ENCODE measurements at regions not wholly inside any gene's neighbourhood (a gene's known extent, or its start where the extent isn't known, plus 50 kb on each side); places are given as distances from the start of the nearest gene placed in this dataset.
"Not testable (repeated sequence)": the region's sequence is repeated elsewhere in the genome, so short reads cannot be mapped to it uniquely, and the experiment has no call there.

GRCh38 chr7:49700841-49701240, 72.6 kb upstream of the VWC2 start:
- Histone ChIP-seq H3K9ac (ENCODE audit: low read length) (no peak overlapping the region), H3K4me1 (ENCODE audit: control insufficient read depth, low read depth, low read length) (no peaks in the 10 kb centered on the region), H3K27me3 (ENCODE audit: control insufficient read depth, insufficient read depth, low read length) (no peaks in the 10 kb centered on the region), H3K9me3 (ENCODE audit: control insufficient read depth, low read depth, low read length) (no peaks in the 10 kb centered on the region), H3K4me3 (ENCODE audit: low read length) (no peak overlapping the region), H3K36me3 (ENCODE audit: control insufficient read depth, low read depth, low read length) (no peaks in the 10 kb centered on the region), H3K27ac (ENCODE audit: low read length) (no peak overlapping the region)

GRCh38 chr7:49702099-49702498, 71.3 kb upstream of the VWC2 start:
- no peak overlapping the region for H3K9ac ChIP-seq (ENCODE audit: low read length)
- no peaks in the 10 kb centered on the region for H3K4me1 ChIP-seq (ENCODE audit: control insufficient read depth, low read depth, low read length)
- no peaks in the 10 kb centered on the region for H3K27me3 ChIP-seq (ENCODE audit: control insufficient read depth, insufficient read depth, low read length)
- no peak overlapping the region for H3K4me3 ChIP-seq (ENCODE audit: low read length)
- H3K36me3 ChIP-seq (ENCODE audit: control insufficient read depth, low read depth, low read length): no peaks in the 10 kb centered on the region
- H3K9me3 ChIP-seq (ENCODE audit: control insufficient read depth, low read depth, low read length): no peaks in the 10 kb centered on the region
- H3K27ac ChIP-seq (ENCODE audit: low read length): no peak overlapping the region

GRCh38 chr7:49703337-49703736, 70.1 kb upstream of the VWC2 start:
- H3K36me3 ChIP-seq (ENCODE audit: control insufficient read depth, low read depth, low read length): no peaks in the 10 kb centered on the region
- no peak overlapping the region for H3K27ac ChIP-seq (ENCODE audit: low read length)
- no peak overlapping the region for H3K9ac ChIP-seq (ENCODE audit: low read length)
- H3K4me3 ChIP-seq (ENCODE audit: low read length): no peak overlapping the region
- H3K27me3 ChIP-seq (ENCODE audit: control insufficient read depth, insufficient read depth, low read length): no peaks in the 10 kb centered on the region
- no peaks in the 10 kb centered on the region for H3K9me3 ChIP-seq (ENCODE audit: control insufficient read depth, low read depth, low read length)
- peaks cover 5% of the 10 kb centered on the region for H3K4me1 ChIP-seq (ENCODE audit: control insufficient read depth, low read depth, low read length)

GRCh38 chr7:49703881-49704280, 69.6 kb upstream of the VWC2 start:
- no peak overlapping the region for H3K9ac ChIP-seq (ENCODE audit: low read length)
- H3K27me3 ChIP-seq (ENCODE audit: control insufficient read depth, insufficient read depth, low read length): no peaks in the 10 kb centered on the region
- H3K27ac ChIP-seq (ENCODE audit: low read length): no peak overlapping the region
- H3K9me3 ChIP-seq (ENCODE audit: control insufficient read depth, low read depth, low read length): no peaks in the 10 kb centered on the region
- H3K36me3 ChIP-seq (ENCODE audit: control insufficient read depth, low read depth, low read length): no peaks in the 10 kb centered on the region
- peaks cover 5% of the 10 kb centered on the region for H3K4me1 ChIP-seq (ENCODE audit: control insufficient read depth, low read depth, low read length)
- no peak overlapping the region for H3K4me3 ChIP-seq (ENCODE audit: low read length)

- no peaks in the 10 kb centered on the region for H3K9me3 ChIP-seq (ENCODE audit: control insufficient read depth, low read depth, low read length)
- H3K27ac ChIP-seq (ENCODE audit: low read length): no peak overlapping the region
- H3K4me3 ChIP-seq (ENCODE audit: low read length): no peak overlapping the region
- no peaks in the 10 kb centered on the region for H3K27me3 ChIP-seq (ENCODE audit: control insufficient read depth, insufficient read depth, low read length)
- H3K4me1 ChIP-seq (ENCODE audit: control insufficient read depth, low read depth, low read length): peaks cover 5% of the 10 kb centered on the region
- H3K9ac ChIP-seq (ENCODE audit: low read length): no peak overlapping the region
- H3K36me3 ChIP-seq (ENCODE audit: control insufficient read depth, low read depth, low read length): no peaks in the 10 kb centered on the region
Observed at GRCh38 chr7:49706106-49706505, 67.3 kb upstream of the VWC2 start.

GRCh38 chr7:49707891-49708290, 65.5 kb upstream of the VWC2 start:
- Histone ChIP-seq H3K4me3 (ENCODE audit: low read length) (no peak overlapping the region), H3K9ac (ENCODE audit: low read length) (no peak overlapping the region), H3K9me3 (ENCODE audit: control insufficient read depth, low read depth, low read length) (no peaks in the 10 kb centered on the region), H3K36me3 (ENCODE audit: control insufficient read depth, low read depth, low read length) (no peaks in the 10 kb centered on the region), H3K27ac (ENCODE audit: low read length) (no peak overlapping the region), H3K4me1 (ENCODE audit: control insufficient read depth, low read depth, low read length) (peaks cover 5% of the 10 kb centered on the region), H3K27me3 (ENCODE audit: control insufficient read depth, insufficient read depth, low read length) (no peaks in the 10 kb centered on the region)

- Histone ChIP-seq H3K27me3 (ENCODE audit: control insufficient read depth, insufficient read depth, low read length) (no peaks in the 10 kb centered on the region), H3K9ac (ENCODE audit: low read length) (no peak overlapping the region), H3K4me1 (ENCODE audit: control insufficient read depth, low read depth, low read length) (peaks cover 5% of the 10 kb centered on the region), H3K36me3 (ENCODE audit: control insufficient read depth, low read depth, low read length) (no peaks in the 10 kb centered on the region), H3K27ac (ENCODE audit: low read length) (no peak overlapping the region), H3K4me3 (ENCODE audit: low read length) (no peak overlapping the region), H3K9me3 (ENCODE audit: control insufficient read depth, low read depth, low read length) (no peaks in the 10 kb centered on the region)
Observed at GRCh38 chr7:49708590-49708989, 64.8 kb upstream of the VWC2 start.

- not testable (repeated sequence) for H3K4me3 ChIP-seq (ENCODE audit: low read length); H3K27me3 ChIP-seq (ENCODE audit: control insufficient read depth, insufficient read depth, low read length); H3K27ac ChIP-seq (ENCODE audit: low read length); H3K4me1 ChIP-seq (ENCODE audit: control insufficient read depth, low read depth, low read length); H3K36me3 ChIP-seq (ENCODE audit: control insufficient read depth, low read depth, low read length); H3K9me3 ChIP-seq (ENCODE audit: control insufficient read depth, low read depth, low read length); H3K9ac ChIP-seq (ENCODE audit: low read length)
Observed at GRCh38 chr7:49711072-49711723, 62.2 kb upstream of the VWC2 start.

- Histone ChIP-seq H3K4me3 (ENCODE audit: low read length) (no peak overlapping the region), H3K9ac (ENCODE audit: low read length) (no peak overlapping the region), H3K27me3 (ENCODE audit: control insufficient read depth, insufficient read depth, low read length) (no peaks in the 10 kb centered on the region), H3K9me3 (ENCODE audit: control insufficient read depth, low read depth, low read length) (no peaks in the 10 kb centered on the region), H3K27ac (ENCODE audit: low read length) (no peak overlapping the region), H3K4me1 (ENCODE audit: control insufficient read depth, low read depth, low read length) (no peaks in the 10 kb centered on the region), H3K36me3 (ENCODE audit: control insufficient read depth, low read depth, low read length) (no peaks in the 10 kb centered on the region)
Observed at GRCh38 chr7:49714182-49714581, 59.3 kb upstream of the VWC2 start.

- no peaks in the 10 kb centered on the region for H3K9me3 ChIP-seq (ENCODE audit: control insufficient read depth, low read depth, low read length)
- H3K27me3 ChIP-seq (ENCODE audit: control insufficient read depth, insufficient read depth, low read length): no peaks in the 10 kb centered on the region
- no peak overlapping the region for H3K27ac ChIP-seq (ENCODE audit: low read length)
- no peaks in the 10 kb centered on the region for H3K36me3 ChIP-seq (ENCODE audit: control insufficient read depth, low read depth, low read length)
- no peak overlapping the region for H3K9ac ChIP-seq (ENCODE audit: low read length)
- H3K4me3 ChIP-seq (ENCODE audit: low read length): no peak overlapping the region
- H3K4me1 ChIP-seq (ENCODE audit: control insufficient read depth, low read depth, low read length): no peaks in the 10 kb centered on the region
Observed at GRCh38 chr7:49715486-49715885, 58.0 kb upstream of the VWC2 start.

GRCh38 chr7:49717547-49717946, 55.9 kb upstream of the VWC2 start:
- Histone ChIP-seq H3K27ac (ENCODE audit: low read length) (no peak overlapping the region), H3K4me3 (ENCODE audit: low read length) (no peak overlapping the region), H3K4me1 (ENCODE audit: control insufficient read depth, low read depth, low read length) (no peaks in the 10 kb centered on the region), H3K36me3 (ENCODE audit: control insufficient read depth, low read depth, low read length) (no peaks in the 10 kb centered on the region), H3K9ac (ENCODE audit: low read length) (no peak overlapping the region), H3K27me3 (ENCODE audit: control insufficient read depth, insufficient read depth, low read length) (no peaks in the 10 kb centered on the region), H3K9me3 (ENCODE audit: control insufficient read depth, low read depth, low read length) (no peaks in the 10 kb centered on the region)

- Histone ChIP-seq H3K4me1 (ENCODE audit: control insufficient read depth, low read depth, low read length) (no peaks in the 10 kb centered on the region), H3K4me3 (ENCODE audit: low read length) (no peak overlapping the region), H3K9me3 (ENCODE audit: control insufficient read depth, low read depth, low read length) (no peaks in the 10 kb centered on the region), H3K27me3 (ENCODE audit: control insufficient read depth, insufficient read depth, low read length) (no peaks in the 10 kb centered on the region), H3K36me3 (ENCODE audit: control insufficient read depth, low read depth, low read length) (no peaks in the 10 kb centered on the region), H3K27ac (ENCODE audit: low read length) (no peak overlapping the region), H3K9ac (ENCODE audit: low read length) (no peak overlapping the region)
Observed at GRCh38 chr7:49718760-49719159, 54.7 kb upstream of the VWC2 start.

Data from iPS-18a (cell line).